ENCODE measurements at regions not wholly inside any gene's neighbourhood (a gene's known extent, or its start where the extent isn't known, plus 50 kb on each side); places are given as distances from the start of the nearest gene placed in this dataset.

GRCh38 chr2:57180042-57180567 lies 866.5 kb upstream of the VRK2 start:
- in situ Hi-C loops (cut with HindIII; ENCODE audit: low pct_unique_long_range_greater_than_20kb, low sequenced_read_pairs), result no loop called here
- CTCF ChIA-PET, result no interaction called here

GRCh38 chr2:57180678-57181077 lies 865.9 kb upstream of the VRK2 start:
- POLR2A ChIA-PET, result no interaction called here
- Histone ChIP-seq H3K9me3 (ENCODE audit: control insufficient read depth, insufficient read depth, low read depth, low read length) (no peaks in the 10 kb centered on the region), H3K4me3 (ENCODE audit: low read depth in 2 of 2, low read length in 2 of 2) (no peak overlapping the region), H3K27me3 (ENCODE audit: control insufficient read depth, insufficient read depth, low read length) (no peaks in the 10 kb centered on the region), H3K4me1 (ENCODE audit: control insufficient read depth, insufficient read depth, low read length) (no peaks in the 10 kb centered on the region), H3K27ac (ENCODE audit: low read length) (no peak overlapping the region), H3K36me3 (ENCODE audit: control insufficient read depth, insufficient read depth, low read length) (no peaks in the 10 kb centered on the region)
- CTCF ChIA-PET, result no interaction called here
- intact Hi-C loops (cut with micrococcal nuclease; ENCODE audit: unreplicated experiment) (no loop called here), in situ Hi-C loops (cut with HindIII; ENCODE audit: low pct_unique_long_range_greater_than_20kb, low sequenced_read_pairs) (no loop called here)
- BruUV-seq (replicated peaks), result no TSS peak
- no peak for DNase-seq (ENCODE audit: low read depth, low spot score)
- ATAC-seq, result no peak
- TF ChIP-seq TCF7L2 (IDR thresholded peaks at IDR 0.05; ENCODE audit: low read depth, low read length) (no peak), POLR2AphosphoS5 (IDR thresholded peaks at IDR 0.05; ENCODE audit: low read depth, low read length) (no peak), REST (IDR thresholded peaks at IDR 0.05; ENCODE audit: insufficient read depth in 1 of 2, low read depth in 2 of 2, low read length in 1 of 2) (no peak), CTCF (IDR thresholded peaks at IDR 0.05) (no peak), SIN3A (IDR thresholded peaks at IDR 0.05; ENCODE audit: borderline replicate concordance, insufficient read depth, low read depth, low read length) (no peak)

More at GRCh38 chr2:57180042-57180567, 866.5 kb upstream of the VRK2 start:
- intact Hi-C loops (cut with micrococcal nuclease; ENCODE audit: unreplicated experiment), result no loop called here
- ATAC-seq (no peak), DNase-seq (ENCODE audit: low read depth, low spot score) (no peak)
- Histone ChIP-seq H3K27me3 (ENCODE audit: control insufficient read depth, insufficient read depth, low read length) (no peaks in the 10 kb centered on the region), H3K36me3 (ENCODE audit: control insufficient read depth, insufficient read depth, low read length) (no peaks in the 10 kb centered on the region), H3K4me1 (ENCODE audit: control insufficient read depth, insufficient read depth, low read length) (no peaks in the 10 kb centered on the region), H3K9me3 (ENCODE audit: control insufficient read depth, insufficient read depth, low read depth, low read length) (no peaks in the 10 kb centered on the region), H3K27ac (ENCODE audit: low read length) (no peak overlapping the region), H3K4me3 (ENCODE audit: low read depth in 2 of 2, low read length in 2 of 2) (no peak overlapping the region)
- POLR2A ChIA-PET, result no interaction called here
- TF ChIP-seq TCF7L2 (IDR thresholded peaks at IDR 0.05; ENCODE audit: low read depth, low read length) (no peak), CTCF (IDR thresholded peaks at IDR 0.05) (no peak), REST (IDR thresholded peaks at IDR 0.05; ENCODE audit: insufficient read depth in 1 of 2, low read depth in 2 of 2, low read length in 1 of 2) (no peak), SIN3A (IDR thresholded peaks at IDR 0.05; ENCODE audit: borderline replicate concordance, insufficient read depth, low read depth, low read length) (no peak), POLR2AphosphoS5 (IDR thresholded peaks at IDR 0.05; ENCODE audit: low read depth, low read length) (no peak)
- no TSS peak for BruUV-seq (replicated peaks)

Data from Panc1 (cell line).